ENCODE measurements at regions not wholly inside any gene's neighbourhood (a gene's known extent, or its start where the extent isn't known, plus 50 kb on each side); places are given as distances from the start of the nearest gene placed in this dataset.

- DNase-seq, result no peak
These were observed 350.3 kb upstream of the CDH20 start for GRCh38 chr18:60982928-60983327.

GRCh38 chr18:60984510-60984909, 348.7 kb upstream of the CDH20 start:
- no peak for DNase-seq

DNA sequence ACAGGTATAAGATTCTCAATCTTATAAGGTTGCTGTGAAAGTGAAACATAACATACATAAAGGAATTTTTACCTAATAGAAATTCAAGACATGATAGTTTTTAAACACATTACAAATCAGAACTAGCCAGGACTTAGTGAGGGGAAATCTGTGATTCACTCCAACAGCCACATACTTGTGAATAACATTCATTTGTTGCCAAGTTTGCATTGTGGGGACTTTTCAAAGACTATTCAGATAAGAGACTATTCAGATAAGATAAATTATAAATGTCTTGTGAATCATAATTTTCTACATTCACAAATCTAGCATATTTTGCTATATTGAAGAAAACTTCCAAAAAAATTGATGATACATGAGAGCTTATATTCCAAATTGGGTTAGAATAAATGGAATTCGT, 345.3 kb upstream of the CDH20 start:
- no peak for DNase-seq

GRCh38 chr18:60996326-60996725, 336.9 kb upstream of the CDH20 start:
- no peak for DNase-seq

- DNase-seq, result no peak
These were observed 336.4 kb upstream of the CDH20 start for GRCh38 chr18:60996822-60997221.

- DNase-seq, result no peak
These were observed 332.1 kb upstream of the CDH20 start for GRCh38 chr18:61001138-61001537.

DNA sequence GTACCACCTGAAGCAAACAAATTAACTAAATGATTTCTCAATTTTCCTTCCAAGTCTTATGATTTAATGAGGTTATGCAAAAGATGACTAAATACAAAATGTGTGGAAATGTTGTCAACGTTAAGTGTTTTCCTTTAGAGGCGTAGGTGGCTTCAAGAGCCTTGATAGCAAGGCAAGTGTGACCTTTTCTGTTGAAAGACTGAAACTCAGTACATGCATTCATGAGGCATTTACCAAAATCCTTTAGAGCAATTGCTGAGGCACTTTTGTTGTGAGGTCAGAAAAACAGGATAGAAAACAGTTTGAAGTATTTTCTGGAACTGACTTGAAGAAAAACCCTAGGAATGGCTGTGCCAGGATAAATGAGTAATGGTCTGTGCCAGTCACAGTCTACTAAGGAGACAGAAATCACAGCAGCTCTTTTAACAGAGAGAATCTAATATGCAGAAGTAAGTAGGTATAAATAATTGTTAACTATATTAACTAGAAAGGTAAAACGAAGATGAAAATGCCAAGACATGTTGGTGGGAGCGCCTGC, 326.5 kb upstream of the CDH20 start:
- DNase-seq, result no peak

GRCh38 chr18:61019338-61020301, 313.6 kb upstream of the CDH20 start:
- no peak for DNase-seq

- DNase-seq, result no peak
These were observed 307.6 kb upstream of the CDH20 start for GRCh38 chr18:61025596-61025995.

DNA sequence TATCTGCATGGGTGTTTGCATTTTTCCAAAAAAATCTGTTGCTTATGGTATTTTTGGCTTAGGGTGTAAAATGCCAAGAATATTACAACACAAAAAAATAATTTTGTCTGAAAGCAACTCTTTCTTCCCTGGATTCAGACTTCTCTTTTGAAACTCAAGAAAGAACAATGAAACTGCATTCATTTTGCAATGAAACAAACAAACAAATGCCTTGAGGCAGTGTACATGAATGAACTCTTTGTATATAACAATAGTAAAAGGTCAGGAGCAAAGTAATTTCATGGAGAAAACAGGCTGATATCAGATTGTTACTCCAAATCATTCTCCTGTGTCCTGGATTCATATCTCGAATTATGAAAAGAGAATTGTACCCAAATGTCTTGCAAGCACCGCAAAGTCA, 301.6 kb upstream of the CDH20 start:
- no peak for DNase-seq

DNA sequence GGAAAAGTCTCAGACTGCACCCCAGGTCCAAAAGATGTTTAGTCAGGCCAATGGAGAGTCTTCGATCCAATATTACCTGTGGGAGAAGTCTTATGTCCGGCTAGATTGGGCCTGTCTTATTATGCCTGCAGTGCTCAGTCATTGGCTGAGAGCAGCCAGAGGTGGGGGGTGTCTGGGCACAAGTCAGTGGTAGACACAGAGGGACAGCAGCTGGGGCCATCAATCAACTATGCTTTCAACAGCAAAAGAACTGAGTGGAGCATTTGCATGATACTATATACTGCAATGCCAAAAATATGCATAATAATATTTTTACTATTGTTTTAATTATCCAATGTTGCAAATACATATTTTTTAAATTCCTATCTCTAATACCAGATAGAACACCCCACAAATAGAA, 298.6 kb upstream of the CDH20 start:
- DNase-seq, result no peak

DNA sequence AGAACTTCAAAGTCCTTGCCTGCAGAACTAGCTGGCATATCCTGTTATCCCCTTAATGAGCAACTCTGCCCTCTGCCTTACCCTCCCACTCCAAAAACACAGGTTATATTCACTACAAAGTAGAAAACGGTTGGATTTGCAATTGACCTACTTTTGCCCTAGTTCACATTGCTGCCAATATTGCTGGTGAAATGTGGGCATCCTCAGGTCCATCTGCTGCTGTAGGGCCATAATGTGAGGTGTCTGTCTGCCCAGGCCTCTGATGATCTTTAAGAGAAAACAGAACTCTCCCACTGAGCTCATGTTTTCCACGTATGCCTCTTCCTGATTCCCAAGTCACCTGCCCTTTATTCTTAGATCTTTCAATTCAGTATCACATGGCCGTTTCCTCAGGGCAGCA, 294.0 kb upstream of the CDH20 start:
- DNase-seq, result no peak

- DNase-seq, result no peak
These were observed 285.4 kb upstream of the CDH20 start for GRCh38 chr18:61047794-61048193.

DNA sequence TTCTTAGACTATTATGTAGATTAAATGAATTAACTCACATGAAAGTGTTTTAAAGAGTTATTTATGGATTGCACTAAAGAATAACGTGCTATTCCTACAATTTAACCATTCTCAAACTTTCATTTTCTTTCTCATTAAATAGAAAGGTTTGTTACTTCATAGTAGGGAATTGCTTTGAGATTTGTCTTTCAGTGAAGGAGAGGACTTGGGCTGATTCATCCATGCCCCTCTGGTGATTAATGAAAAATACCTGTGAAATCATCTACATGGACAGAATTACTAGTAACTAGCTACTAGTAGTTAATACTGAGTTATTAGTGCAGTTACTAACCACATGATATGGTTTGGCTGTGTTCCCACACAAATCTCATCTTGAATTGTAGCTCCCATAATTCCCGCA, 275.8 kb upstream of the CDH20 start:
- DNase-seq, result no peak

GRCh38 chr18:61062258-61062657, 271.0 kb upstream of the CDH20 start:
- no peak for DNase-seq

- no peak for DNase-seq
These were observed 268.3 kb upstream of the CDH20 start for GRCh38 chr18:61064911-61065310.

DNA sequence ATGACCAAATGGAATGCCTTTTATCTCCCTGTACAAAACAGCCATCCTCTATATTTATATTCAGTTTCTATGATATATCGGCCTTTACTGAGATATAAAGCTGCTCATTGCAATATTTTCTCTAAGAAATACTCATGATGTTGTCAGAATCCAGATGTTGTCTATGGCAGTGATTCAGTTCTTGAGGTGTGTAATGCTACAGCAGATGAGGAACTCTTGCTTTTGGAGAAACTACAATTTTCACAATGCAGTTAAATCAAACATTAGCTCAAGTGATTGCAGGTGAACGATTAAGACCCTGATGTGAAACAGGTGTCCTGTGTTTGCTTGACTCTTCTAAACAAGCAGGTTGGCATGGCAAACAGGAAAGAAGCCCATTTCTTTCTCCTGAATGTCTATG, 256.2 kb upstream of the CDH20 start:
- DNase-seq, result no peak

DNA sequence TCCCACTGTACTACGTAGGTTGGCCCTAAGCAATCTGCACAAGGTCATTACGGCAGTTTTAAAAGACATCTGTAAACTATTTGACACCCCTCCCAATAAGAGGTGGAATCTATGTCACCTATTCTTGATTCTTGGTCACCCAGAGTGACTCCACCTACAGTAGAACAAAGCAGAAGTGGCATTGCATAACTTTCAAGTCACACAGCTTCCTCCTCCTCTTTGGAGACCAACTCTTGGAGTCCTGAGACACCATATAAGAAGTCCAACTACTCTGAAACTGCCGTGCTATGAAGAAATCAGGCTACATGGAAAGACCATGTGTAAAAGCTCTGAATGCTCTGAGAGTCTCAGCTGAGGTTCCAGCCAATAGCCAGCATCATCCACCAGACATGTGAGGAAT, 253.5 kb upstream of the CDH20 start:
- DNase-seq, result no peak

DNA sequence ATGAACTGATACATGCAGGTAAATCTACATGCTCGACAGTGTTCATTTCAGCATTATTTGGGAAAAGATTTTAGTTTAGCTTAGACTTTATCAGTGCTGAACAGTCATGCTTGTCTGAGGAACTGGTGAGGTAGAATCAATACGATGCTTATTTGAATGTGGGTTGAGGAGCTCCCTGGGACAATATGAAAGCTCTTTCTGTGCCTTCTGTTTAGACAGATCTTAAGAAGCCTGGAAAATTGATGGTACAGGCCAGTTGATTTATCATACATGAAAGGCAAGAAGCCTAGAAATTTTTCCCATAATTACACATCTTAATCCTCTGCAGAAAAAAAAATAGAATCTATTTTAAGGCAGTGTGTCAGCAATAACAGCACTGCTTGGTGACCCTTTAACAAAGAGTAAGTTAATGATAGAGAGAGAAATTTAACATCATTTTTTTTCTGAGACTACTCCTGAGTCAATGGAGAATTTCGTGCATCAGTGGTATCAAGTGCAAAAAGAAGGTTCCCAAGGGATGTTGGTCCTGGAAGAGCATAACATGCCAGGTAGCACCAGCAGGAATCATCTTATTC, 252.2 kb upstream of the CDH20 start:
- no peak for DNase-seq

DNA sequence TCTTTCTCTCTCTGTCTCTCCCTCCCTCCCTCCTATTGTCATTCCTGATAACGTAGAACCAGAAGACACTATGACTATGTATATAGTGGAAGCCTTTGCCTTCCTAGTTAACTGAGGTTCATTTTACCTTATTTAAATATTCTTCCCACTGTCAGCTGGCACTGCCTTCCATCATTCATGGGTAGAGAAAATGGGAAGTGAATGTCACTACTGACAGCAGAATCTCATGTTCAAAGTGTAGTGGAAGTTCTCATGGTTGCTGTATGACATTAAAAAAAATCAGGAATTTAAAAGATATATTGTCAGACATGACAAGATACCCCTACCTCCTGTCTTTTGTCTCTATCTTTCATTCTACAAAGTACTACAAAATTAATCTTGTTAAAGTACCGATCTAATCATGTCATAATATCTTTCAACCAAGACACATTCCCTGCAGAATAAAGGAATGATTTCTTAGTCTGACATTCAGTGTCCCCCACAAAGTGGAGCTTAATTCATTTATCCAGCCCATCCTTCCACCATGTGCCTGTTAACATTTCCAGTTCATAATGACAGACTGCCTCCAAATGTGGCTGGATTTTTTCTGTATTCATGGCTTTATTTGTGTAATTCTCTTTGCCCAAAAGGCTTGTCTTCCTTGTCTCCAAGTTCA, 250.1 kb upstream of the CDH20 start:
- no peak for DNase-seq

DNA sequence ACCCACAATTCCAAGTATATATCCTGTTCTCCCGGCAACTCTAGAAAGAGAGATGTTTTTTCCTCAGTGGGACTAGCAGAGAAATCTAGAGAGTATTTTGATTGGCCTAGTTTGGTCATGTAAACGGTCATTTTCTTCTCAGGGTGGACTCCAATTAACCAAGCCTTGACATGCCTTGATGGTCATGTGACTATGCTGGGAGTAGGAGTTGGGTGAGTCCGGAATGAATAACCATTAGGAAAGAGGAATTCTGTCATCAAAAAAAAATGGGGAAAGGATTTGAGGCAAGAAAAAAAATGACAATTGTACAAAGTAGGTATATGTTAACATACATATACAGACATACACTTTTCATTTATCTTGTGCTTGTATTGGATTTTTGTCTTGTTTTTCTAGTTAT, 248.2 kb upstream of the CDH20 start:
- DNase-seq, result no peak

DNA sequence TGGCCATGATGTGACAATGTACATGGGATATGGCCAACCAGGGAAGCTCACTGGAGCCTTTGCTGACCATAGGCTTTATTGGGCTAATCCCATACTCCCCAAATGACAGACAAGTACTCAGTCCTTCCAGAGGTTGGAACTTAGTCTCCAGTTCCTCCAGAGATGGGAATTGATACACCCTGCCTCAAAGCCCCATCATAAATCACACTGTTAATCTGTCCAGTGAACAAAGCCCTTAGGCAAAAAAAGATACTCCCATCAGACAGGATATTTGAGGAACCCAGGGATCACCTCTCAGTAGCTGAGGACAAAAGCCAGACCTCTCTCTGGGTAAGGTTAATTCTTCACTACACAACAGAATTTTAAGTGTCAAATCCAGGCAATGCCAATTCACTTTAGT, 247.5 kb upstream of the CDH20 start:
- no peak for DNase-seq

GRCh38 chr18:61086657-61087056, 246.6 kb upstream of the CDH20 start:
- DNase-seq, result no peak

DNA sequence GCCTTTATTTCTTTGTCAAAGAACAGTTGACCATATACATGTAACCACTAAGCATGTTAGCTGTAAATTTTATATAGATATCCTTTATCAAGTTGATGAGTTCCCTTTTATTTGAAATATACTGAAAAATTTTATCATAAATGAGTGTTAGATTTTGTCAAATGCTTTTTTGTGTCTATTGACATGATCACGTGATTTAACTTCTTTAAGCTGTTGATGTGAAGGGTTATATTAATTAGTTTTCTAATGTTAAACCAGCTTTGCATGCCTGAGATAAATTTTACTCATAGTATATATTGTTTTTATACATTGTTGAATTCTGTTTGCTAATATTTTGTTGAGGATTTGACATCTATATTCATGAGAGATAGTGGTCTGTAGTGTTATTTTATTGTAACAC, 241.9 kb upstream of the CDH20 start:
- no peak for DNase-seq

Measured in NCI-H187 treated with DMSO at 0.1 percent for 48 hours (cell line).